ENCODE measurements at regions not wholly inside any gene's neighbourhood (a gene's known extent, or its start where the extent isn't known, plus 50 kb on each side); places are given as distances from the start of the nearest gene placed in this dataset.

DNA sequence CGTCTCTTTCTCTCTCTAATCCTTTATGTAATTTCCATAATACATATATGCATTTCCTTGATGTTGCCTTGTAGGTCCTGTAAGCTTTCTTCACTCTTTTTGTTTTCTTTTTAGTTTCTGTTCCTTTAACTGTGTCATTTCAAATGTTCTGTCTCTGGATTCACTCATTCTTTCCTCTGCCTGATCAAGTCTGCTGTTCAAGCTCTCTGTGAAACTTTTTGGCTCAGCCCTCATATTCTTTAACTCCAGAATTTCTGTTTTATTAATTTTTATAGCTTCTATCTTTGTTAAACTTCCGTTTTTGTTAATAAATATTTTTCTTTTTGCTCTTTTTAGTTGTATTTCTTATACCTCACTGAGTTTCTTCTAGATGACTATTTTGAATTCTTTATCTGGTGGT is 321.3 kb upstream of the LMO3 start:
- in situ Hi-C loops (cut with HindIII; ENCODE audit: low sequenced_read_pairs): no loop called here
- TF ChIP-seq CTCF (IDR thresholded peaks at IDR 0.05; ENCODE audit: low read depth, low read length, missing control alignments): no peak
- DNase-seq (ENCODE audit: low read depth): no peak
- H3K4me3 ChIP-seq (ENCODE audit: low read depth, low read length): no peak overlapping the region

DNA sequence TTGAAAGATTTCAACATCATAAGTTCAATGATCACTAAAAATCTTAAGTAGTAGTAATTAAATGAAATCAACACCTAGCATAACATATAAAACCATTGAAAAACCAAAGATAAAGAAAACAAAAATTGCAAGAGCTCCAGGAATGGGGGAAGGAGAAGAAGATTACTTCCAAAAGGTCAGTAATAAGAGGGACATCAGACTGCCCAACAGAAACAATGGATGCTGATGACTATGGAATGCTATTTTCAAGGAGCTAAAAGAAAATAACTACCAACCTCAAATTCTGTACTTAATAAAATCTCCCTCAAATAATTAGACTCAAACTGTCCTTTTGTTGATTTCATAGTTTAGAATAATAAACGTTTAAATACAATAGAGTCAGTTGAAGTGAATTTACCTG is 314.5 kb upstream of the LMO3 start:
- no peak overlapping the region for H3K4me3 ChIP-seq (ENCODE audit: low read depth, low read length)
- in situ Hi-C loops (cut with HindIII; ENCODE audit: low sequenced_read_pairs): no loop called here
- no peak for TF ChIP-seq CTCF (IDR thresholded peaks at IDR 0.05; ENCODE audit: low read depth, low read length, missing control alignments)
- no peak for DNase-seq (ENCODE audit: low read depth)

- no peak overlapping the region for H3K4me3 ChIP-seq (ENCODE audit: low read depth, low read length)
- DNase-seq (ENCODE audit: low read depth): no peak
- in situ Hi-C loops (cut with HindIII; ENCODE audit: low sequenced_read_pairs): no loop called here
- no peak for TF ChIP-seq CTCF (IDR thresholded peaks at IDR 0.05; ENCODE audit: low read depth, low read length, missing control alignments)
Observed at GRCh38 chr12:16919551-16919950, 313.6 kb upstream of the LMO3 start.

GRCh38 chr12:16914853-16915252 is 308.9 kb upstream of the LMO3 start:
- no peak for TF ChIP-seq CTCF (IDR thresholded peaks at IDR 0.05; ENCODE audit: low read depth, low read length, missing control alignments)
- in situ Hi-C loops (cut with HindIII; ENCODE audit: low sequenced_read_pairs): no loop called here
- no peak overlapping the region for H3K4me3 ChIP-seq (ENCODE audit: low read depth, low read length)
- no peak for DNase-seq (ENCODE audit: low read depth)

DNA sequence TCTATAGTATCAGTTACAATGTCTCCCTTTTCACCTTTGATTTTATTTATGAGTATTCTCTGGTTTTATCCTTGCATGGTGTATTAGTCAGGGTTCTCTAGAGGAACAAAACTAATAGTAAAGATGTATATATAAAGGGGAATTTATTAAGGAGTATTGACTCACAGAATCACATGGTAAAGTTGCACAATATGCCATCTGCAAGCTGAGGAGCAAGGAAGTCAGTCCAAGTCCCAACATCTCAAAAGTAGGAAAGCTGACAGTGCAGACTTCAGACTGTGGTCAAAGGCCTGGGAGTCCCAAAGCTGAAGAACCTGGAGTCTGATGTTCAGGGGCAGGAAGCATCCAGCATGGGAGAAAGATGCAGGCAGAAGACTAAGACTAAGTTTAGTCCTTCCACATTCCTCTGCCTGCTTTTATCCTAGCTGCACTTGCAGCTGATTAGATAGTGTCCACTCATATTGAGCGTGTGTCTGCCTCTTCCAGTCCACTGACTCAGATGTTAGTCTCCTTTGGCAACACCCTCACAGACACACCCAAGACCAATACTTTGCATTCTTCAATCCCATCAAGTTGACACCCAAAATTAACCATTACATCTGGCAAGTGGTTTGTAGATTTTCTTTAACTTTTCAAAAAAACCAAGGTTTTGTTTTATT is 308.0 kb upstream of the LMO3 start:
- TF ChIP-seq CTCF (IDR thresholded peaks at IDR 0.05; ENCODE audit: low read depth, low read length, missing control alignments): no peak
- in situ Hi-C loops (cut with HindIII; ENCODE audit: low sequenced_read_pairs): no loop called here
- no peak for DNase-seq (ENCODE audit: low read depth)
- no peak overlapping the region for H3K4me3 ChIP-seq (ENCODE audit: low read depth, low read length)

GRCh38 chr12:16901946-16902345 is 296.0 kb upstream of the LMO3 start:
- in situ Hi-C loops (cut with HindIII; ENCODE audit: low sequenced_read_pairs): no loop called here
- TF ChIP-seq CTCF (IDR thresholded peaks at IDR 0.05; ENCODE audit: low read depth, low read length, missing control alignments): no peak
- H3K4me3 ChIP-seq (ENCODE audit: low read depth, low read length): no peak overlapping the region
- no peak for DNase-seq (ENCODE audit: low read depth)
